ENCODE measurements at regions not wholly inside any gene's neighbourhood (a gene's known extent, or its start where the extent isn't known, plus 50 kb on each side); places are given as distances from the start of the nearest gene placed in this dataset.
"Not testable (repeated sequence)": the region's sequence is repeated elsewhere in the genome, so short reads cannot be mapped to it uniquely, and the experiment has no call there.

DNA sequence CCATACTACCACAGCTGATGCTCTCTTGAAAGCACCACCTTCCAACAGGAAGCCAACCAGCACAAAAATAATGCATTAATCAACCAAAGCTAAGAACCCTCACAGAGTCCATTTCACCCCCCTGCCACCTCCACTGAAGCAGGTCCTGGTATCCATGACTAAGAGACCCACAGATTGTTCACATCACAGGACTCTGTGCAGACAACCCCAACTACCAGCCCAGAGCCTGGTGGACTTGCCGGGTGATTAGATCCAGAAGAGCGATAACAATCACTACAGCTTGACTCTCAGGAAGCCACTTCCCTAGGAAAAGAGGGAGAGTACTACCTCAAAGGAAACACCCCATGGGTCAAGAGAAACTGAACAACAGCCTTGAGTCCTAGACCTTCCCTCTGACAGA, 528.1 kb downstream of the KIF20B start:
- DNase-seq (ENCODE audit: low read depth in 1 of 2, low spot score in 1 of 2): no peak
- Histone ChIP-seq H3K27ac (no peak overlapping the region), H3K9me3 (no peaks in the 10 kb centered on the region), H3K4me3 (no peak overlapping the region), H3K4me1 (no peaks in the 10 kb centered on the region), H3K4me2 (no peak overlapping the region)
- no peak for FAIRE-seq
- CTCF ChIA-PET: no interaction called here
- ATAC-seq: no peak
- no peak for TF ChIP-seq SMC3 (IDR thresholded peaks at IDR 0.05)
- TF ChIP-seq MAZ (IDR thresholded peaks at IDR 0.05; ENCODE audit: borderline replicate concordance, low read depth, low read length): no peak
- WGBS (ENCODE audit: missing lambda C conversion rate): 77% methylated on average over 2 of the region's 2 CpGs
- POLR2A ChIA-PET: no interaction called here

DNA sequence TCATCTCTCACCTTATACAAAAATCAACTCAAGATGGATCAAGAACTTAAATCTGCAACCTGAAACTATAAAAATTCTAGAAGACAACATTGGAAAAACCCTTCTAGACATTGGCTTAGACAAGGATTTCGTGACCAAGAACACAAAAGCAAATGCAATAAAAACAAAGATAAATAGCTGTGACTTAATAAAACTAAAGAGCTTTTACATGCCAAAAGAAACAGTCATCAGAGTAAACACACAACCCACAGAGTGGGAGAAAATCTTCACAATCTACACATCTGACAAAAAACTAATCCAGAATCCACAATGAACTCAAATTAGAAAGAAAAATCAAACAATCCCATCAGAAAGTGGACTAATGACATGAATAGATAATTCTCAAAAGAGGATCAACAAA, 532.4 kb downstream of the KIF20B start:
- DNase-seq (ENCODE audit: low read depth in 1 of 2, low spot score in 1 of 2); POLR2A ChIA-PET; ATAC-seq; H3K9me3 ChIP-seq; FAIRE-seq; H3K4me1 ChIP-seq; H3K27ac ChIP-seq; H3K4me2 ChIP-seq; CTCF ChIA-PET; H3K4me3 ChIP-seq: not testable (repeated sequence)
- WGBS (ENCODE audit: missing lambda C conversion rate): 0% methylated on average over 1 of the region's 1 CpG

DNA sequence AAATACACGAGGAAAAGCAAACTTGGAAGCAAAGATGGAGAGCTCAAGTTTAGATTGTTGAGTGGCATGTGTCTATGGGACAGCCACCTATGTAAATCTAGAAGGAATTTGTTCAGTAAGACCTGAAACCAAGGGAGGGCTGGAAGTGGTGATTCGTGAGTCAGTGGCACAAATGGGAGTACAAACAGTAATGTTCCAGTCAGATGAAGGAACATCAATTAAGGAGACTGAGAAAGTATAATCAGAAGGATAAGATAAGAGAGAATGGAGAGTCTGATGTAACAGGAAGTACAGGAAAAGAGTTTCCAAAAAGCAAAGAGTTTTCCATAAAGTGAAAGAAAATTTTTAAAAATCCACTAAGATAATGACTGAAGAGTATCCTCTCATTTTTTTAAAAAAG, 544.2 kb downstream of the KIF20B start:
- ATAC-seq (no peak), FAIRE-seq (no peak), DNase-seq (ENCODE audit: low read depth in 1 of 2, low spot score in 1 of 2) (no peak)
- WGBS (ENCODE audit: missing lambda C conversion rate): 1% methylated on average over 2 of the region's 2 CpGs
- Histone ChIP-seq H3K4me1 (no peaks in the 10 kb centered on the region), H3K4me2 (no peak overlapping the region), H3K9me3 (no peaks in the 10 kb centered on the region), H3K27ac (no peak overlapping the region), H3K4me3 (no peak overlapping the region)
- POLR2A ChIA-PET: no interaction called here
- CTCF ChIA-PET: no interaction called here
- TF ChIP-seq RNF2 (IDR thresholded peaks at IDR 0.05; ENCODE audit: borderline replicate concordance, low read depth) (no peak), CHD2 (IDR thresholded peaks at IDR 0.05; ENCODE audit: low read length, partially characterized antibody) (no peak), KDM5A (IDR thresholded peaks at IDR 0.05) (no peak), NPAS2 (CRISPR knock-in tag; IDR thresholded peaks at IDR 0.05; ENCODE audit: borderline replicate concordance) (no peak), FOXS1 (CRISPR knock-in tag; IDR thresholded peaks at IDR 0.05) (no peak)

DNA sequence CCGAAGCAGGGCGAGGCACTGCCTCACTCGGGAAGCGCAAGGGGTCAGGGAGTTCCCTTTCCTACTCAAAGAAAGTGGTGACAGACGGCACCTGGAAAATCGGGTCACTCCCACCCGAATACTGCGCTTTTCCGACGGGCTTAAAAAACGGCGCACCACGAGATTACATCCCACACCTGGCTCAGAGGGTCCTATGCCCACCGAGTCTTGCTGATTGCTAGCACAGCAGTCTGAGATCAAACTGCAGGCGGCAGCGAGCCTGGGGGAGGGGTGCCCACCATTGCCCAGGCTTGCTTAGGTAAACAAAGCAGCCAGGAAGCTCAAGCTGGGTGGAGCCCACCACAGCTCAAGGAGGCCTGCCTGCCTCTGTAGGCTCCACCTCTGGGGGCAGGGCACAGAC, 549.4 kb downstream of the KIF20B start:
- H3K27ac ChIP-seq; DNase-seq (ENCODE audit: low read depth in 1 of 2, low spot score in 1 of 2); POLR2A ChIA-PET; H3K4me1 ChIP-seq; FAIRE-seq; CTCF ChIA-PET; H3K4me2 ChIP-seq; H3K9me3 ChIP-seq; H3K4me3 ChIP-seq; ATAC-seq: not testable (repeated sequence)
- WGBS (ENCODE audit: missing lambda C conversion rate): 47% methylated on average over 12 of the region's 16 CpGs

GRCh38 chr10:90269699-90270098, 568.3 kb downstream of the KIF20B start:
- WGBS (ENCODE audit: missing lambda C conversion rate): 13% methylated on average over 2 of the region's 2 CpGs
- H3K4me3 ChIP-seq: no peak overlapping the region
- no peaks in the 10 kb centered on the region for H3K9me3 ChIP-seq
- DNase-seq (ENCODE audit: low read depth in 1 of 2, low spot score in 1 of 2) (no peak), ATAC-seq (no peak), FAIRE-seq (no peak)
- H3K4me1 ChIP-seq: no peaks in the 10 kb centered on the region
- H3K27ac ChIP-seq: no peak overlapping the region
- ChIA-PET POLR2A (no interaction called here), CTCF (interaction anchor here (0.7 kb wide), 1 partner anchor 21 kb away, joined by 3 read pairs; no protein-coding TSS in a partner anchor)
- TF ChIP-seq, protein P1, sequence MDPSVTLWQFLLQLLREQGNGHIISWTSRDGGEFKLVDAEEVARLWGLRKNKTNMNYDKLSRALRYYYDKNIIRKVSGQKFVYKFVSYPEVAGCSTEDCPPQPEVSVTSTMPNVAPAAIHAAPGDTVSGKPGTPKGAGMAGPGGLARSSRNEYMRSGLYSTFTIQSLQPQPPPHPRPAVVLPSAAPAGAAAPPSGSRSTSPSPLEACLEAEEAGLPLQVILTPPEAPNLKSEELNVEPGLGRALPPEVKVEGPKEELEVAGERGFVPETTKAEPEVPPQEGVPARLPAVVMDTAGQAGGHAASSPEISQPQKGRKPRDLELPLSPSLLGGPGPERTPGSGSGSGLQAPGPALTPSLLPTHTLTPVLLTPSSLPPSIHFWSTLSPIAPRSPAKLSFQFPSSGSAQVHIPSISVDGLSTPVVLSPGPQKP (IDR thresholded peaks at IDR 0.05; ENCODE audit: low read depth, low read length): no peak
- TF ChIP-seq EP300 (IDR thresholded peaks at IDR 0.05) (no peak), MAFK (IDR thresholded peaks at IDR 0.05; ENCODE audit: partially characterized antibody) (no peak), E2F6 (IDR thresholded peaks at IDR 0.05; ENCODE audit: borderline replicate concordance, low read depth) (no peak), NR3C1 (IDR thresholded peaks at IDR 0.05) (no peak), EHMT2 (IDR thresholded peaks at IDR 0.05; ENCODE audit: low read depth) (no peak), HMGXB4 (CRISPR knock-in tag; IDR thresholded peaks at IDR 0.05; ENCODE audit: borderline replicate concordance) (no peak)
- TF ChIP-seq, protein P2, sequence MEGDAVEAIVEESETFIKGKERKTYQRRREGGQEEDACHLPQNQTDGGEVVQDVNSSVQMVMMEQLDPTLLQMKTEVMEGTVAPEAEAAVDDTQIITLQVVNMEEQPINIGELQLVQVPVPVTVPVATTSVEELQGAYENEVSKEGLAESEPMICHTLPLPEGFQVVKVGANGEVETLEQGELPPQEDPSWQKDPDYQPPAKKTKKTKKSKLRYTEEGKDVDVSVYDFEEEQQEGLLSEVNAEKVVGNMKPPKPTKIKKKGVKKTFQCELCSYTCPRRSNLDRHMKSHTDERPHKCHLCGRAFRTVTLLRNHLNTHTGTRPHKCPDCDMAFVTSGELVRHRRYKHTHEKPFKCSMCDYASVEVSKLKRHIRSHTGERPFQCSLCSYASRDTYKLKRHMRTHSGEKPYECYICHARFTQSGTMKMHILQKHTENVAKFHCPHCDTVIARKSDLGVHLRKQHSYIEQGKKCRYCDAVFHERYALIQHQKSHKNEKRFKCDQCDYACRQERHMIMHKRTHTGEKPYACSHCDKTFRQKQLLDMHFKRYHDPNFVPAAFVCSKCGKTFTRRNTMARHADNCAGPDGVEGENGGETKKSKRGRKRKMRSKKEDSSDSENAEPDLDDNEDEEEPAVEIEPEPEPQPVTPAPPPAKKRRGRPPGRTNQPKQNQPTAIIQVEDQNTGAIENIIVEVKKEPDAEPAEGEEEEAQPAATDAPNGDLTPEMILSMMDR (IDR thresholded peaks at IDR 0.05): no peak
- H3K4me2 ChIP-seq: no peak overlapping the region
